Ammon's horn (tissue), 1 donor: ENCODE measurements at regions not wholly inside any gene's neighbourhood (a gene's known extent, or its start where the extent isn't known, plus 50 kb on each side); places are given as distances from the start of the nearest gene placed in this dataset.
A peak's percentile ranks its signal among the peaks of the same experiment; 100 is the strongest.

Source experiments
- DNase-seq: peaks from one replicate; pipeline ENCODE4 v3.0.0-alpha.2; 2016; ENCODE audit warnings: low spot score

- no peak for DNase-seq
Measured at GRCh38 chr3:13173186-13173585, 100.0 kb upstream of the IQSEC1 start.

GRCh38 chr3:13172644-13173013 is 99.4 kb upstream of the IQSEC1 start:
- no peak for DNase-seq

- no peak for DNase-seq
Measured at GRCh38 chr3:13171704-13172643, 98.7 kb upstream of the IQSEC1 start.

GRCh38 chr3:13170317-13170716 is 97.1 kb upstream of the IQSEC1 start:
- no peak for DNase-seq

- DNase-seq, result no peak
Measured at GRCh38 chr3:13168391-13168790, 95.2 kb upstream of the IQSEC1 start.

- DNase-seq, result no peak
Measured at GRCh38 chr3:13167829-13168228, 94.6 kb upstream of the IQSEC1 start.

- no peak for DNase-seq
Measured at GRCh38 chr3:13167064-13167743, 94.0 kb upstream of the IQSEC1 start.

GRCh38 chr3:13166243-13167063 is 93.2 kb upstream of the IQSEC1 start:
- no peak for DNase-seq

GRCh38 chr3:13165576-13165975 is 92.3 kb upstream of the IQSEC1 start:
- no peak for DNase-seq

- DNase-seq, result no peak
Measured at GRCh38 chr3:13164893-13165492, 91.8 kb upstream of the IQSEC1 start.

- no peak for DNase-seq
Measured at GRCh38 chr3:13163848-13164382, 90.7 kb upstream of the IQSEC1 start.

- DNase-seq, result no peak
Measured at GRCh38 chr3:13162549-13163320, 89.5 kb upstream of the IQSEC1 start.

GRCh38 chr3:13161771-13162535 is 88.7 kb upstream of the IQSEC1 start:
- no peak for DNase-seq

GRCh38 chr3:13161021-13161759 is 88.0 kb upstream of the IQSEC1 start:
- no peak for DNase-seq

- no peak for DNase-seq
Measured at GRCh38 chr3:13160619-13161018, 87.4 kb upstream of the IQSEC1 start.

- no peak for DNase-seq
Measured at GRCh38 chr3:13159890-13160289, 86.7 kb upstream of the IQSEC1 start.

GRCh38 chr3:13158871-13159270 is 85.6 kb upstream of the IQSEC1 start:
- no peak for DNase-seq

GRCh38 chr3:13158408-13158807 is 85.2 kb upstream of the IQSEC1 start:
- no peak for DNase-seq

GRCh38 chr3:13157986-13158385 is 84.8 kb upstream of the IQSEC1 start:
- peak; percentile 17 for DNase-seq
